OCI-LY1 (cell line): ENCODE measurements at regions not wholly inside any gene's neighbourhood (a gene's known extent, or its start where the extent isn't known, plus 50 kb on each side); places are given as distances from the start of the nearest gene placed in this dataset.

Experiments used
- H2AFZ ChIP-seq: fragments of 200-600 bp; sonication (generic), shearing (Covaris generic); 2 replicates; pipeline ENCODE4 v1.6.0; 2014; ENCODE audit warnings: antibody characterized with exemption, mild to moderate bottlenecking, low read length
- H3F3A ChIP-seq: fragments of 200-600 bp; sonication (generic), shearing (Covaris generic); 2 replicates; pipeline ENCODE4 v1.6.0; 2014; ENCODE audit warnings: mild to moderate bottlenecking, antibody characterized with exemption, low read length, moderate library complexity; ENCODE audit not compliant: insufficient read depth
- H3K27ac ChIP-seq: fragments of 200-600 bp; sonication (generic); 2 replicates; pipeline ENCODE4 v1.5.1; 2014; ENCODE audit warnings: low read length, mixed run types, mild to moderate bottlenecking, low read depth; ENCODE audit not compliant: poor library complexity, severe bottlenecking
- H3K27me3 ChIP-seq: fragments of 200-600 bp; sonication (generic); 2 replicates; pipeline ENCODE4 v1.6.0; 2014; ENCODE audit warnings: antibody characterized with exemption, mild to moderate bottlenecking, low read length, moderate library complexity; ENCODE audit not compliant: insufficient read depth
- H3K36me3 ChIP-seq: fragments of 200-600 bp; sonication (generic); 2 replicates; pipeline ENCODE4 v1.6.1; 2014; ENCODE audit warnings: mild to moderate bottlenecking, antibody characterized with exemption, low read length, moderate library complexity, mixed read lengths; ENCODE audit not compliant: insufficient read depth
- H3K4me1 ChIP-seq: fragments of 200-600 bp; sonication (generic); 2 replicates; pipeline ENCODE4 v1.5.1; 2014; ENCODE audit warnings: mild to moderate bottlenecking, low read length, moderate library complexity; ENCODE audit not compliant: insufficient read depth, severe bottlenecking
- H3K4me2 ChIP-seq: fragments of 200-600 bp; sonication (generic), shearing (Covaris generic); 2 replicates; pipeline ENCODE4 v1.6.1; 2014; ENCODE audit warnings: low read length
- H3K4me3 ChIP-seq: fragments of 200-600 bp; sonication (generic); 2 replicates; pipeline ENCODE4 v1.5.1; 2014; ENCODE audit warnings: low read length, low read depth, mild to moderate bottlenecking, mixed read lengths; ENCODE audit not compliant: poor library complexity, severe bottlenecking
- H3K79me2 ChIP-seq: fragments of 200-600 bp; shearing (Covaris generic); 2 replicates; pipeline ENCODE4 v1.6.1; 2016; ENCODE audit warnings: mixed run types, low read length, mixed read lengths; ENCODE audit not compliant: insufficient read depth
- H3K9ac ChIP-seq: fragments of 200-600 bp; sonication (generic), shearing (Covaris generic); 2 replicates; pipeline ENCODE4 v1.6.1; 2014; ENCODE audit warnings: mild to moderate bottlenecking, low read length, mixed read lengths
- H3K9me2 ChIP-seq: fragments of 200-600 bp; sonication (generic), shearing (Covaris generic); 2 replicates; pipeline ENCODE4 v1.6.1; 2014; ENCODE audit warnings: low read depth, mild to moderate bottlenecking, low read length, mixed read lengths
- H3K9me3 ChIP-seq: fragments of 200-600 bp; shearing (Covaris generic); 2 replicates; pipeline ENCODE4 v1.6.1; 2014; ENCODE audit warnings: low read length, mixed read lengths
- H4K20me1 ChIP-seq: fragments of 200-600 bp; sonication (generic), shearing (Covaris generic); 2 replicates; pipeline ENCODE4 v1.6.0; 2016; ENCODE audit warnings: mild to moderate bottlenecking, low read length; ENCODE audit not compliant: insufficient read depth
- CTCF ChIP-seq: fragments of 200-600 bp; sonication (generic), shearing (Covaris generic); IDR thresholded peaks from 2 replicates; pipeline ENCODE4 v1.5.1; 2017; ENCODE audit warnings: mild to moderate bottlenecking, antibody characterized with exemption, low read length, moderate library complexity, mixed read lengths
- EZH2 ChIP-seq: fragments of 200-600 bp; sonication (generic), shearing (Covaris generic); IDR thresholded peaks from 2 replicates; pipeline ENCODE4 v1.8.0; 2017; ENCODE audit warnings: borderline replicate concordance, mixed run types, mild to moderate bottlenecking, antibody characterized with exemption, low read length, moderate library complexity, mixed read lengths

- H3F3A ChIP-seq, result no peaks in the 10 kb centered on the region
- no peak overlapping the region for H3K4me3 ChIP-seq
- H3K79me2 ChIP-seq, result no peaks in the 10 kb centered on the region
- H3K9me2 ChIP-seq, result no peaks in the 10 kb centered on the region
- no peak overlapping the region for H3K4me2 ChIP-seq
- H3K36me3 ChIP-seq, result no peaks in the 10 kb centered on the region
- H3K27ac ChIP-seq, result no peak overlapping the region
- peaks cover 4% of the 10 kb centered on the region; the same call in 1 of the 2 replicates for H3K27me3 ChIP-seq
- no peaks in the 10 kb centered on the region for H4K20me1 ChIP-seq
- TF ChIP-seq EZH2 (no peak), CTCF (no peak)
- H3K4me1 ChIP-seq, result no peaks in the 10 kb centered on the region
- no peak overlapping the region for H2AFZ ChIP-seq
- H3K9ac ChIP-seq, result no peak overlapping the region
- H3K9me3 ChIP-seq, result no peaks in the 10 kb centered on the region
Observed at GRCh38 chr3:193978030-193978429, 157.9 kb upstream of the HES1 start.

GRCh38 chr3:193978486-193978885 lies 157.5 kb upstream of the HES1 start:
- Histone ChIP-seq H3K27ac (no peak overlapping the region), H3K4me1 (no peaks in the 10 kb centered on the region), H3K79me2 (no peaks in the 10 kb centered on the region), H3F3A (no peaks in the 10 kb centered on the region), H3K9me2 (no peaks in the 10 kb centered on the region), H2AFZ (no peak overlapping the region), H3K4me2 (no peak overlapping the region), H3K27me3 (peaks cover 4% of the 10 kb centered on the region; the same call in 1 of the 2 replicates), H3K36me3 (no peaks in the 10 kb centered on the region), H3K9ac (no peak overlapping the region), H3K4me3 (no peak overlapping the region), H3K9me3 (no peaks in the 10 kb centered on the region), H4K20me1 (no peaks in the 10 kb centered on the region)
- TF ChIP-seq CTCF (no peak), EZH2 (no peak)

GRCh38 chr3:193980326-193980725 lies 155.6 kb upstream of the HES1 start:
- Histone ChIP-seq H3K36me3 (no peaks in the 10 kb centered on the region), H3K4me2 (no peak overlapping the region), H3K27me3 (no peaks in the 10 kb centered on the region; the same call in 1 of the 2 replicates), H4K20me1 (no peaks in the 10 kb centered on the region), H3K9me2 (no peaks in the 10 kb centered on the region), H3K4me1 (no peaks in the 10 kb centered on the region), H3K9me3 (no peaks in the 10 kb centered on the region), H3K27ac (no peak overlapping the region), H2AFZ (no peak overlapping the region), H3F3A (no peaks in the 10 kb centered on the region), H3K9ac (no peak overlapping the region), H3K4me3 (no peak overlapping the region), H3K79me2 (no peaks in the 10 kb centered on the region)
- TF ChIP-seq EZH2, result no peak

GRCh38 chr3:193980905-193981304 lies 155.0 kb upstream of the HES1 start:
- no peaks in the 10 kb centered on the region for H3K4me1 ChIP-seq
- no peaks in the 10 kb centered on the region for H3K9me3 ChIP-seq
- no peak overlapping the region for H3K9ac ChIP-seq
- no peaks in the 10 kb centered on the region; the same call in 1 of the 2 replicates for H3K27me3 ChIP-seq
- H4K20me1 ChIP-seq, result no peaks in the 10 kb centered on the region
- TF ChIP-seq EZH2 (no peak), CTCF (no peak)
- no peak overlapping the region for H3K27ac ChIP-seq
- no peak overlapping the region for H2AFZ ChIP-seq
- no peaks in the 10 kb centered on the region for H3F3A ChIP-seq
- H3K79me2 ChIP-seq, result no peaks in the 10 kb centered on the region
- H3K4me2 ChIP-seq, result no peak overlapping the region
- H3K36me3 ChIP-seq, result no peaks in the 10 kb centered on the region
- H3K9me2 ChIP-seq, result no peaks in the 10 kb centered on the region
- H3K4me3 ChIP-seq, result no peak overlapping the region
